CMK (cell line): ENCODE measurements at regions not wholly inside any gene's neighbourhood (a gene's known extent, or its start where the extent isn't known, plus 50 kb on each side); places are given as distances from the start of the nearest gene placed in this dataset.
"Not testable (repeated sequence)": the region's sequence is repeated elsewhere in the genome, so short reads cannot be mapped to it uniquely, and the experiment has no call there.

Experiments used
- DNase-seq: peaks from one replicate; pipeline ENCODE4 v3.0.0-alpha.2; 2010; ENCODE audit warnings: low read depth

GRCh38 chr10:22079921-22080320 lies 76.4 kb upstream of the DNAJC1 start:
- DNase-seq, result not testable (repeated sequence)

- no peak for DNase-seq
These were observed 67.8 kb upstream of the DNAJC1 start for GRCh38 chr10:22071332-22071731.

DNA sequence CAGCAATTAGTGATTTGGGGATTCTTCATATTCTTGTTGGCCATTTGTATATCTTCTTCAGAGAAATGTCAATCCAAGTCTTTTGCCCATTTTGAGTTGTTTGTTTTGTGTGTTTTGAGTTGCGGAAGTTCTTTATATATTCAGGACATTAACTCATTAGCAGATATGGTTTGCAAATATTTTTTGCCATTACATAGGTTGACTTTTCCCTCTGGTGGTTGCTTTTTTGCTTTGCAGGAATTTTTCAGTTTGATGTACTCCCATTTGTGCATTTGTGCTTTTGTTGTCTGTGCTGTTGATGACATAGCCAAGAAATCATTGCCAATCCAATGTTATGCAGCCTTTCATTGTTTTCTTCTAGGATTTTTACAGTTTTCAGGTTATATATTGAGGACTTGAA lies 63.6 kb upstream of the DNAJC1 start:
- DNase-seq, result no peak

GRCh38 chr10:22060984-22061383 lies 57.5 kb upstream of the DNAJC1 start:
- DNase-seq, result not testable (repeated sequence)

- DNase-seq, result no peak
These were observed 54.7 kb upstream of the DNAJC1 start for GRCh38 chr10:22058201-22058600.

DNA sequence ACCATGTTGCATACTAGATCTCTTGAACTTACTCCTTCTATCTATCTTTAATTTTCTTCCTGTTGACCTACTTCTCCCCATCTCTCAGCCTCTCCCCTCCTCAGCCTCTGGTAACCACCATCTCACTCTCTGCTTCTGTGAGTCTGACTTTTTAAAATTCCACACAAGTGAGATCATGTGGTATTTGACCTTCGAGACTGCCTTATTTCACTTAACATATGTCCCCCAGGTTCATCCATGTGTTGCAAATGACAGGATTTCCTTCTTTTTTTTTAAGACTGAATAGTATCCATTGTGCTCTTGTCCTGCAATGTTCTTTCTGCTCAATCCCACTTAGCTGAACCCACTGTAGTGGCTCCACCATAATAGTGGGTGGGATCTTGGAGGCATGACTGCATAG lies 51.4 kb upstream of the DNAJC1 start:
- no peak for DNase-seq
